Mesenteric fat pad (tissue), 1 donor: ENCODE measurements at regions not wholly inside any gene's neighbourhood (a gene's known extent, or its start where the extent isn't known, plus 50 kb on each side); places are given as distances from the start of the nearest gene placed in this dataset.

Source experiments
- DNase-seq: peaks from one replicate; pipeline ENCODE4 v3.0.0-alpha.2; 2020; ENCODE audit warnings: low spot score
- donor health status: DM: yes; HTN: yes; CAD: no.

- DNase-seq = no peak
These were observed 261.0 kb downstream of the PDGFC start for GRCh38 chr4:156710365-156711192.

DNA sequence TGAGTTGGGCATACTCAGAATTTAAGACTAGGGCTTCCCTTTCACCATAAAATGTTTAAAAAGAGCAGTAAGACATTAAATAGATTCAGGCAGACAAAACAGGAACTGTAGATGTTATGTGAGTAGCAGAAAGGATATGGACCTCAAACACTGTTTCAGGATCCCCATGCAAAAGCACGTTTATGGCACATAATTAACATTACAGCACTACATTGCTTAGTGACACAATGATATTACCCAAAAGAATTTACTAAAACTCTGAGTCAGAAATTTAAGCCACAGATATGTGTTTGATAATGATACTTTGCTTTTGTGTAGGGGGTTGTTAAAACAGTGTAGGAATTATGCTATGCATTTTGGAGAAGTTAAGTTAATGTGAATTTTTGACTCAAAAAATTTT lies 266.3 kb downstream of the PDGFC start:
- DNase-seq = no peak

GRCh38 chr4:156695163-156695562 lies 276.4 kb downstream of the PDGFC start:
- DNase-seq = no peak

DNA sequence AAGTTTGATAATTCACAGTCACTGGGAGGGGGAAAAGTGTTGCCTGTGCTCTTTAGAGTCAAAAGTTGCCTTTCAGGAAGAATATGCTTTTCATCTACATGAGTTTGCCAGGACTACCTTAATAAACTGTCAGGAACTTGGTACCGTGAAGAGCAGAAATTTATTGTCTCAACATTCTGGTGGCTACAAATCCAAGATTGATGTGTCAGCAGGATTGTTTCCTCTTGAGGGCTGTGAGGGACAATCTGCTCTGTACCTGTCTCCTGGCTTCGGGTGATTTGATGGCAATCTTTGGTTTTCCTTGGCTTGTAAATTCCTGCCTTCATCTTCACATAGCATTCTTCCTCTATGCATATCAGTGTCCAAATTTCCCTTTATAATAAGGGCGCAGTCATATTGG lies 277.2 kb downstream of the PDGFC start:
- no peak for DNase-seq

GRCh38 chr4:156693557-156693956 lies 278.0 kb downstream of the PDGFC start:
- no peak for DNase-seq

DNA sequence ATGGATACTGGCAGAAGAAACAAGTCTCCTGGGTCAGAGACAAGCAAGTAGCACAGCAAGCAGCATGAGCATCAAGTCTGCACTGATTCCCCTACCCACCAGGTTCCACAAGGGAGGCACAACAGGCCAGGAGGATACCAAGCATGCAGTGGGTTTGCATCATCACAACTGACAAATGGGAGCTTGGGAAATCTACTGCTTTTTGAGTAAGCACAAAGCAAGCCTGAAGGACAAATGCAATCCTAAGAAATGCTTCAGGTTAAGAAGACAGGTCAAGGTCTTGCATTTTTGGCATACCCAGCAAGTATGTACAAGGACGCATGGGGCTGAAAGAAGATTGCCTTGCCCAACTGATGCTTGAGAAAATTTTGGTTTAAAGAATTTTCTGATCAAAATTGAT lies 279.6 kb downstream of the PDGFC start:
- no peak for DNase-seq

GRCh38 chr4:156690572-156690971 lies 281.0 kb downstream of the PDGFC start:
- no peak for DNase-seq

DNA sequence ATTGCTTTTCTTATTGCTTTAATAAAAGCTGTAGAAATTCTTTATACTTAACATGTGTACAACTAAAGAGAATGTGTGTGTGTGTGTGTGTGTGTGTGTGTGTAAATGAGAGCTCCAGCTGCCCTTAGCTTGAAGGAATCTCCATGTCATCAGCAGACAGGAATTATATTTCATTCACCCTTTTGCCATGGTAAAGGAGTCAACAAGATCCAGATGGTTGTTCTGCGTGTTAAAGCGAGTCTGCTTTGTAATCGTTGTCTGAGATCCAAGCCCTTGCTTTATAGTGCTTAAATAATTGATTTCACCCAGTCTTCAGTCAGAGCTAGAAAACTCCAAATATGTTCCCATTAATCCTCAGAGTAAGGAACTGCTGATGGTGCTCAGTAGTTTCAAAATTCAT lies 285.5 kb downstream of the PDGFC start:
- no peak for DNase-seq

DNA sequence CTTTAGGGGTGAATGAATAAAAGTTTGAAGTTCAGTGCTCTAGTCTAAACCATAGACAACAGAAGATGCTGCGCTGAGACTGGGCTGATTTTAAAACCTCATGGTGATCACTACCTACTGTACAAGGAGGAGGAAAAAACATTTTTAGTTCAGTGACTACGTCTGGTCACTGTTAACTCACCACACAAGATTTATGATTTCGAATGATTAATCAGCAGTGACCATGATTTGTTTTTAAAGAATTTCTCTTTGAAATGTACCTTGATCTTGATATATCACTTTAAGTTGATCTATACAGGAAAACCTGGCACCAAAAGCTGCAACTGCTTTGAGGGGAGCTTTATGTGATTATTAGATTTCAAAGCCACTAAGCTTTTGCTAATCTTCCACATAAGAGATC lies 286.3 kb downstream of the PDGFC start:
- DNase-seq = no peak

DNA sequence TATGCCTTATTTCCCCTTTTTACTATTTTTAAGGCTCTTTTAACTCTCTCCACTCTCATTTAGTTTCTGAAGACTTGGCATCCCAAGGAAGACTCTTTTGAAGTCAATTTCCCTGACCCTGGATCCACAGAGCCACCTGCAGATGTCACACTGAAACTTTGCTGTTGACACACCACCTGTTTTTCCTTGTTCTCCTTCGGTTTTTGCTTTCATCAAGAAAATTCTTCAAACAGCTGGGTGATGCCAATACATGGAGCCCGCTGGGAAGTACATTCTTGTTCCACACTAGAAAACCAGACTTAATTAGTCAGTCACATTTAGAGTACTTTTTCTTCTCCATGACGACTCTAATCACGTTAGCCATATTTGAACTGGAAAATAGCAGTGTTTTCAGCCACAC lies 293.9 kb downstream of the PDGFC start:
- DNase-seq = no peak

- DNase-seq = no peak
These were observed 294.5 kb downstream of the PDGFC start for GRCh38 chr4:156677131-156677531.

DNA sequence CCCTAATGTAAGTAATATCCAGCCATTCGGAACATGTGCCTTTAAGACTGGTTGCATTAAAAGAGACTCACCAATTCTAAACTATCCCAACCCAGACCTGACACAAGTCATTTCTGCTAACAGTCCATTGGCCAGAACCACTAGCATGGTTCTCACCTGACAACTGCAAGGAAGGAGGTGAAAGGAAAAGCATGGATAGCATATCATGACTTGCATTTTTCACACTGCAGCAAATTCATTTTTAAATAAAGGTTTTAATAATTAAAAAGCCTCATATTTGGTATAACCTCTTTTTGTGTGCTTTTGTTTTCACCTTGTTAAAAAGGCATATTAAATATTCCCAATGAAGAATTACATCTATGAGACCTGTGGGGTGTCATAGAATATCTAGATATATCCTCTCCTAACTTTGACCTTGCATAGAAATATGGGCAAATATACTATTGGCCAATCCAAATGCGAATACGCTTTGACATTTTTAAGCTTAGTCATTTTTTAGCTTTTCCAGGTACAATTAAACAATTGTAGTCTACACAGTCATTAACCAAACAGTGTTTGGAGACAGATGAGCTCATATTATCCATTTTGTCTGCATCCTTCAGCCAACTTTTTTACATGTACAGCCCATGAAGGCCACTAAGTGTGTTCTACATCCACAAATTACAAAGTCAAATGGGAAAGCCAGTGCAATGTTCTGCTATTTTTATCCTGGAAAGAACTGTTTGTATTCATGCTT lies 295.3 kb downstream of the PDGFC start:
- no peak for DNase-seq

GRCh38 chr4:156673483-156673882 lies 298.1 kb downstream of the PDGFC start:
- no peak for DNase-seq

- DNase-seq = no peak
These were observed 298.9 kb downstream of the PDGFC start for GRCh38 chr4:156672492-156673305.

DNA sequence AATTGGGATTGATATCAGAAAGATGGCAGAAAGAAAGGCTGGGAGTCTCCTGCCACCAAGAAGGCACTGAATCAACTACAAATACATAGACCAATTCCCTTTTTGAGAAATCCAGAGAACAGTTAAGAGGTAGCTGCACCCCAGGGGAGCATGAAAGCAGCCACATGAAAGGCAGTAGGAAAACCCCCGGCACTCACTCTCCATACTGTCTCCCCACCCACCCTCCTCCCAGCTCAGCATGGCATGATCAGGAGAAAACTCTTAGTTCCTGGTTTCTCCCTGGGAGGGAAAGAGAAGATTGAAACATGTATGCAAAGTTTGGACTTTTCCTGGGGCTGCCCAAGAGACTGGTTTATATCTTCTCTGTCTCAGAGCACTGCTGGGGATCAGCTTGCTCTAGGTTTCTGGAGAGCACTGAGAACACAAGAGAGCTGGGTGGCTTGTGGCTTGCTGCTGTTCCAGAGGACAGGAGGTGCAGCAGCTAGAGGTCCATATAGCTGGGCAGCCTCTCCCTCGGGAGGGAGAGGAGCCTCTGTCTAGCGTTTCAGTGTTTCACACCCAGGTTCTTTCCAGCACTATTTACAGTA lies 305.7 kb downstream of the PDGFC start:
- DNase-seq = no peak

DNA sequence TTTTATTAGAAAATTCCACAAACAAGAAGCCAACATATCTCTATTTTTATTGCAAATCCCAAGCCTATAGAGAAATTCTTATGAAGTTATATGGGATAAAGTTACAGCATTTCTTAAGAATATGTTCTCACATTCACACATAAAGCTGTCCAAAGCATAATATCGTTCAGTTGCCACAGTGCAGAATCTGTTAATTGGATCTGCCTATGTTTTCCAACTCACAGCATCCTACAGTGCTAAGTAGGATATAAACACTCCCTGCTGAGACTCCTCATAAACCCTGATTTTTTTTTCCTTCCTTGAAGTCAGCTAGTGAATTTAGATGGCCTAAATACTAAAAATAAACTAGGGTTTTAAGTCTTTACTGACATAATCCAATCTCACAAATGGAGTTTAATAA lies 307.9 kb downstream of the PDGFC start:
- no peak for DNase-seq

DNA sequence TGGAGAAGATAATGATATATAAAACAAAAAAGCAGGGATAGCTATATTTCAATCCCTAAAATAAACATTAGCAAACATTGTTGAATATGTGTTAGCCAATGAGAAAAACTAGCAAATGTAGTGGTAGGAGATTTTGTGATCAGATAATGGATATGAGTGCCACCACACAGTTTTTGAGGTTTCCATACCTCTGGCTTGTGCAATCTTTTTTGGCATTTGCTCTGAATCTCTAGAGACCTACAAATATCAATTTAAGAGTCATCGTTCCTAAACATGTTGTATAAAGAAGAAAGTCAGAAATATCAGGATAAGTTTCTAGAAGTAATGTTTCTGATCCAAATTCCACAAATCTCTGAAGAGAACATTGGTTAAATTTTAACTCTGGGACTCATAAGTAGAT lies 308.7 kb downstream of the PDGFC start:
- no peak for DNase-seq

DNA sequence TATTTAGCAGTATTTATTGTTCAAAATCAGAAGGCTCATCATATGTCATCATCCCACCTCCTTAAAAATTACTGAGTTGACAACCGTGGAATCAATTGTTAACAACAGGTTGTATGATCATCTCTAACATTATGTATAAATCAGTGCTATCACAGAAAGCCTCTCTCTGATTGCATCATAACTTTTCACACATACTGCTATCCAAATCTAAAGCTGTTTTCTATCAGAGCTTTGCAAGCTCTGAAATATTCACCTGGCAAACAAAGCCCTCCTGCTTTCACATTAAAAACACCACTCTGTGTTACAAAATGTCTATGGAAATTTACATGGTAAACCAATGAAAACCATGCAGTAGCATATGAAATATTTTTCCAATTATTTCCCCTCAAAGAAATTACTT lies 310.0 kb downstream of the PDGFC start:
- no peak for DNase-seq

GRCh38 chr4:156660465-156660864 lies 311.1 kb downstream of the PDGFC start:
- DNase-seq = no peak

GRCh38 chr4:156659983-156660382 lies 311.6 kb downstream of the PDGFC start:
- DNase-seq = no peak

DNA sequence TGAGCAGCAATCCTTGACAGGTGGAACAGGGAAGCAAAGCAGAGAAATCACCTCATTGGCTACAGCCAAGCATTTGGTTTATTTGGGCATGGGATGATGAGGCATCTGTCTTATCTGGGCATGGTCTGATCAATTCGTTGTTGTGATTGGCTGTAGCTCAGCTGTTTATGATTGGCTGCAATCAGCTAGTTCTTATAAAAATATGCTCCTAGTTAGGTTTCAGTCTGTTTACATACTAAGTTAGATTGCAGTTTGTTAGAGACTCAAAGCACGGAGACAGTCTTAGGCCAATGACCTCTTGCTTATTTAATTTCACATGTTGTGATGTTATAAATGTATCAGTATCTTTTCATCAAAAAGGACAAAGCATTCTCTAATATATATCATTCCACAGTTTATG lies 312.0 kb downstream of the PDGFC start:
- DNase-seq = no peak

- no peak for DNase-seq
These were observed 314.7 kb downstream of the PDGFC start for GRCh38 chr4:156656896-156657295.
